A673 (cell line): ENCODE measurements at regions not wholly inside any gene's neighbourhood (a gene's known extent, or its start where the extent isn't known, plus 50 kb on each side); places are given as distances from the start of the nearest gene placed in this dataset.

ENCODE experiments used
- BruUV-seq: library from RNA; stranded (reverse); fragments of 400-500 nt; replicated peaks from 2 replicates; lab custom pipeline; 2021; lab: Mats Ljungman, UMichigan
- CTCF ChIA-PET: fragments of 300-600 bp; sonication (Branson Sonifier 250); formaldehyde crosslinking; loops from one replicate; lab custom pipeline; 2022; ENCODE audit warnings: antibody characterized with exemption; lab: Charles Lee
- POLR2A ChIA-PET: fragments of 300-600 bp; sonication (Branson Sonifier 250); formaldehyde crosslinking; loops from one replicate; lab custom pipeline; 2022; ENCODE audit warnings: antibody characterized with exemption; ENCODE audit not compliant: low non-redundant PET; lab: Charles Lee
- DNase-seq: peaks from one replicate; pipeline ENCODE4 v3.0.0-alpha.2; 2015; ENCODE audit warnings: low spot score
- H3K27ac ChIP-seq: fragments of 200-600 bp; sonication (generic); 2 replicates; pipeline ENCODE4 v1.5.1; 2016; ENCODE audit warnings: mixed run types, low read depth, mild to moderate bottlenecking, mixed read lengths, antibody characterized with exemption, low read length; ENCODE audit not compliant: poor library complexity, severe bottlenecking
- H3K27me3 ChIP-seq: fragments of 200-600 bp; sonication (generic); replicated peaks from 2 replicates; pipeline ENCODE4 v1.6.1; 2017; ENCODE audit warnings: mixed run types, low read depth, mild to moderate bottlenecking, mixed read lengths, antibody characterized with exemption, low read length; ENCODE audit not compliant: insufficient read depth, poor library complexity
- H3K36me3 ChIP-seq: fragments of 200-600 bp; sonication (generic); 2 replicates; pipeline ENCODE4 v1.6.1; 2016; ENCODE audit warnings: mixed run types, mild to moderate bottlenecking, mixed read lengths, antibody characterized with exemption, low read length; ENCODE audit not compliant: insufficient read depth, poor library complexity, severe bottlenecking
- H3K4me1 ChIP-seq: fragments of 200-600 bp; sonication (generic); 2 replicates; pipeline ENCODE4 v1.6.1; 2017; ENCODE audit warnings: mixed run types, mild to moderate bottlenecking, mixed read lengths, antibody characterized with exemption, low read length; ENCODE audit not compliant: insufficient read depth, poor library complexity, severe bottlenecking
- H3K4me3 ChIP-seq: fragments of 200-600 bp; sonication (generic); 2 replicates; pipeline ENCODE4 v1.5.1; 2016; ENCODE audit warnings: low read depth, mixed run types, mild to moderate bottlenecking, mixed read lengths, low read length; ENCODE audit not compliant: poor library complexity, severe bottlenecking
- H3K9me3 ChIP-seq: fragments of 200-600 bp; sonication (generic); 2 replicates; pipeline ENCODE4 v1.6.1; 2016; ENCODE audit warnings: mixed run types, low read depth, mild to moderate bottlenecking, mixed read lengths, antibody characterized with exemption, low read length; ENCODE audit not compliant: poor library complexity, severe bottlenecking
- CTCF ChIP-seq: fragments of 300-800, 200-600 bp; sonication (generic); conservative IDR thresholded peaks from 2 replicates; pipeline ENCODE4 v1.5.1; 2017; ENCODE audit warnings: low read depth, mild to moderate bottlenecking, antibody characterized with exemption, low read length, moderate library complexity, mixed read lengths
- EZH2 ChIP-seq: fragments of 200-600 bp; sonication (generic); IDR thresholded peaks from 2 replicates; pipeline ENCODE4 v1.6.1; 2017; ENCODE audit warnings: borderline replicate concordance, low read depth, mild to moderate bottlenecking, mixed read lengths, antibody characterized with exemption, low read length; ENCODE audit not compliant: poor library complexity, severe bottlenecking
- intact Hi-C: fragments of 100-400 bp; cut with micrococcal nuclease; formaldehyde crosslinking; loops from one replicate; pipeline ENCODE4 v1.10.0; 2022; ENCODE audit not compliant: unreplicated experiment

DNA sequence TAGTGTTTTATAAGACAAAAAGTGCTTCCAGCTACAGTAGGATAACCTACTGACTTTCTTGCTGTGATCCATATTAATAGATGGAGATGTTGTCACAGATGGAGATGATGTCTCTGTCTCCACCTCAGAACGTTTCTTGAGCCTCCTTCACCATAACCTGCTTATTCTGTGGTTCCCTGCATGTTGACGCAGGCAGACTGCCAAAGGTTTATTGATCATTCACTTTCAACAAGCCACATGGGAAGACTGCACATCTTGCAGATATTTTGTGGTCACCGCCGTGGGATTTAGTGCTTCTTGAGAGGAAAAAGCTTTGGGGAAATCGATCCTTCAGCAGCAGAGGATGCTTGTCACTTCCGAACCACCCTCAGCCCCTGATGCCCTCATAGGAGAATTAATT, 943.0 kb upstream of the PRKX start:
- no peak for TF ChIP-seq EZH2
- no peak for TF ChIP-seq CTCF
- Histone ChIP-seq H3K27me3 (no peaks in the 10 kb centered on the region), H3K4me3 (no peak overlapping the region), H3K27ac (no peak overlapping the region), H3K9me3 (no peaks in the 10 kb centered on the region), H3K36me3 (no peaks in the 10 kb centered on the region), H3K4me1 (no peaks in the 10 kb centered on the region)
- CTCF ChIA-PET: no interaction called here
- BruUV-seq: no TSS peak
- DNase-seq: no peak
- intact Hi-C loops: no loop called here
- POLR2A ChIA-PET: interaction anchor here (0.6 kb wide), 1 partner anchor 29 kb away, joined by 3 read pairs; no protein-coding TSS in a partner anchor

GRCh38 chrX:4655743-4656142, 942.3 kb upstream of the PRKX start:
- DNase-seq: no peak
- H3K4me3 ChIP-seq: no peak overlapping the region
- intact Hi-C loops: no loop called here
- ChIA-PET CTCF (no interaction called here), POLR2A (no interaction called here)
- H3K9me3 ChIP-seq: no peaks in the 10 kb centered on the region
- H3K27ac ChIP-seq: no peak overlapping the region
- no peaks in the 10 kb centered on the region for H3K36me3 ChIP-seq
- TF ChIP-seq CTCF (no peak), EZH2 (no peak)
- no peaks in the 10 kb centered on the region for H3K4me1 ChIP-seq
- BruUV-seq: no TSS peak
- H3K27me3 ChIP-seq: no peaks in the 10 kb centered on the region

DNA sequence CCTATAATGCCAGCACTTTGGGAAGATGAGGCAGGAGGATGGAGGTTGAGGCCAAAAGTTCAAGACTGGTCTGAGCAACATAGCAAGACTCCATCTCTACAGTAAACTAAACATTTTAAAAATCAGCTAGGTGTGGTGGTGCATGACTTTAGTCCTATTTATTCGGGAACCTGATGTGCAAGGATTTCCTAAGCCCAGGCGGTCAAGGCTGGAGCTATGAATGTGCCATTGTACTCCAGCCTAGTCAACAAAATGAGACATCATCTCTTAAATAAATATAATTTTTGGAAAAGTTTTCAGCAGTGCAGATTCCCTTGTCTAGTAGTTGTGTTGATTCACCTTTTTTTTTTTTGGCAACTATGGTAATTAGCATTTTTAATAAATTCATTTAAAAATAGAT, 928.7 kb upstream of the PRKX start:
- no TSS peak for BruUV-seq
- Histone ChIP-seq H3K27me3 (no peaks in the 10 kb centered on the region), H3K4me3 (no peak overlapping the region), H3K36me3 (no peaks in the 10 kb centered on the region), H3K4me1 (no peaks in the 10 kb centered on the region), H3K27ac (no peak overlapping the region), H3K9me3 (peaks cover 10% of the 10 kb centered on the region)
- ChIA-PET POLR2A (no interaction called here), CTCF (no interaction called here)
- no peak for DNase-seq
- intact Hi-C loops: no loop called here
- TF ChIP-seq CTCF: no peak
- no peak for TF ChIP-seq EZH2
